Epithelial cell of proximal tubule (primary cell): ENCODE measurements at regions not wholly inside any gene's neighbourhood (a gene's known extent, or its start where the extent isn't known, plus 50 kb on each side); places are given as distances from the start of the nearest gene placed in this dataset.

Experiments used
- DNase-seq: peaks from one replicate; pipeline ENCODE4 v3.0.0-alpha.2; 2011; ENCODE audit warnings: low read depth
- H3K4me3 ChIP-seq: 2 replicates; pipeline ENCODE4 v1.5.1; 2011; ENCODE audit warnings: low read depth, mild to moderate bottlenecking, low read length
- CTCF ChIP-seq: conservative IDR thresholded peaks from 2 replicates; pipeline ENCODE4 v1.5.1; 2012; ENCODE audit warnings: low read depth, mild to moderate bottlenecking, low read length

- no peak for DNase-seq
- TF ChIP-seq CTCF = no peak
- H3K4me3 ChIP-seq = no peak overlapping the region
Observed at GRCh38 chr16:88318521-88318920, 64.2 kb upstream of the ZNF469 start.

GRCh38 chr16:88319116-88319965 is 63.4 kb upstream of the ZNF469 start:
- no peak overlapping the region for H3K4me3 ChIP-seq
- DNase-seq = no peak
- TF ChIP-seq CTCF = no peak

GRCh38 chr16:88320947-88321634 is 61.7 kb upstream of the ZNF469 start:
- H3K4me3 ChIP-seq = no peak overlapping the region
- no peak for TF ChIP-seq CTCF
- no peak for DNase-seq

- no peak for DNase-seq
- no peak overlapping the region for H3K4me3 ChIP-seq
- no peak for TF ChIP-seq CTCF
Observed at GRCh38 chr16:88321635-88322499, 60.9 kb upstream of the ZNF469 start.

GRCh38 chr16:88322500-88322970 is 60.2 kb upstream of the ZNF469 start:
- H3K4me3 ChIP-seq = no peak overlapping the region
- DNase-seq = no peak
- no peak for TF ChIP-seq CTCF

GRCh38 chr16:88323041-88323440 is 59.7 kb upstream of the ZNF469 start:
- TF ChIP-seq CTCF = no peak
- no peak for DNase-seq
- H3K4me3 ChIP-seq = no peak overlapping the region
